Esophagus muscularis mucosa (tissue), 4 donors: ENCODE measurements at regions not wholly inside any gene's neighbourhood (a gene's known extent, or its start where the extent isn't known, plus 50 kb on each side); places are given as distances from the start of the nearest gene placed in this dataset.

Experiments used
- DNase-seq: peaks from one replicate; pipeline ENCODE4 v3.0.0-alpha.2; 2017; ENCODE audit errors: extremely low spot score
- H3K27ac ChIP-seq, 4 donors: fragments of 200-600 bp; sonication (generic); replicated peaks in 1 of 4; 1 replicate in 3 of 4; 2 replicates in 1 of 4; pipeline ENCODE4 v1.5.1; 2016 to 2019; ENCODE audit warnings: mild to moderate bottlenecking in 1 of 4
- H3K27me3 ChIP-seq, 4 donors: fragments of 200-600 bp; sonication (generic); one replicate each; pipeline versions ENCODE4 v1.5.1 to v1.6.0; 2016 to 2019
- H3K36me3 ChIP-seq, 4 donors: fragments of 200-600 bp; sonication (generic); one replicate each; pipeline ENCODE4 v1.5.1; 2016 to 2019
- H3K4me1 ChIP-seq, 4 donors: fragments of 200-600 bp; sonication (generic); one replicate each; pipeline ENCODE4 v1.5.1; 2016 to 2019
- H3K4me3 ChIP-seq, 4 donors: fragments of 200-600 bp; sonication (generic); 1 replicate in 2 of 4; 2 replicates in 2 of 4; pipeline ENCODE4 v1.5.1; 2016 to 2019; ENCODE audit warnings: mild to moderate bottlenecking in 4 of 4, moderate library complexity in 1 of 4
- H3K9me3 ChIP-seq, 4 donors: fragments of 200-600 bp; sonication (generic); 1 replicate in 3 of 4; 2 replicates in 1 of 4; pipeline ENCODE4 v1.5.1; 2016 to 2019
- EP300 ChIP-seq: sonication (generic); formaldehyde crosslinking; IDR thresholded peaks from one replicate; pipeline ENCODE4 v1.6.1; 2017; ENCODE audit warnings: antibody characterized with exemption
- POLR2A ChIP-seq: fragments of 450-650 bp; IDR thresholded peaks from one replicate; pipeline ENCODE4 v1.6.1; 2017; ENCODE audit warnings: antibody characterized with exemption, moderate library complexity, mild to moderate bottlenecking, low read depth
- POLR2AphosphoS5 ChIP-seq, 2 donors: sonication (generic); formaldehyde crosslinking; IDR thresholded peaks; one replicate each; pipeline ENCODE4 v1.6.1; 2017; ENCODE audit warnings: antibody characterized with exemption in 2 of 2
- WGBS: methylation state at CpG from one replicate; pipeline ENCODE4 v1.1.5; 2018; 5-methylcytosine and 5-hydroxymethylcytosine counted together
- intact Hi-C: fragments of 100-400 bp; cut with DNase I; formaldehyde crosslinking; loops from one replicate; pipeline ENCODE4 v1.15.1; 2023
- TF ChIP-seq, protein P1 (sequence below), 3 experiments: fragments of 200-600 bp in 2 of 3; fragments of 450-650 bp in 1 of 3; sonication (generic) in 2 of 3; IDR thresholded peaks; one replicate each; pipeline ENCODE4 v1.5.1; 2017 to 2019; ENCODE audit warnings: antibody characterized with exemption in 3 of 3, mild to moderate bottlenecking in 2 of 3, moderate library complexity in 1 of 3

DNA sequence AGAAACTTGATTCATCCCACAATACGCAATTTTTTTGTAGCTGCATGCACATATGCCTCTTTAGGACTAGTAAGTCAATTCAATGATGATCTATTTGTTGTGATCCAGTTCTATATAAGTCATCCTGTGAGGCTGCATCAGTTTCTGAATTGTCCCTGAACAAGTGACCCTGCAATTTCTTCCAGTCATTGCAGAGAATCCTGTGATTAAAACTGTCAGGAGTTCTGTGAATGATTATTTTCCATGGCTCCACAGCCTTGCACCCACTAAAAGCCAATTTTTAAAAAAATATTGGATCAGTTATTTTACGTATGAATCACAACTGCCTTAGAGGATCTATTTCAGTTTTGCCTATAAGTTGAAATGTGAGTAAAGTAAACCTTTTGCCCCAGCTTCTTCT lies 1585.0 kb upstream of the ACVR2A start:
- DNase-seq = no peak
- intact Hi-C loops = no loop called here
- no peak overlapping the region for H3K4me3 ChIP-seq
- no peaks in the 10 kb centered on the region for H3K4me1 ChIP-seq
- no peaks in the 10 kb centered on the region for H3K36me3 ChIP-seq
- peaks cover 0 to 5% (median 0%) of the 10 kb centered on the region in 4 donors for H3K9me3 ChIP-seq
- WGBS = 91% methylated on average over 2 of the region's 2 CpGs
- no peaks in the 10 kb centered on the region for H3K27me3 ChIP-seq
- no peak overlapping the region for H3K27ac ChIP-seq
- TF ChIP-seq POLR2A (no peak), POLR2AphosphoS5 (IDR thresholded peaks at IDR 0.05) (no peak), EP300 (no peak)
- TF ChIP-seq, protein P1, sequence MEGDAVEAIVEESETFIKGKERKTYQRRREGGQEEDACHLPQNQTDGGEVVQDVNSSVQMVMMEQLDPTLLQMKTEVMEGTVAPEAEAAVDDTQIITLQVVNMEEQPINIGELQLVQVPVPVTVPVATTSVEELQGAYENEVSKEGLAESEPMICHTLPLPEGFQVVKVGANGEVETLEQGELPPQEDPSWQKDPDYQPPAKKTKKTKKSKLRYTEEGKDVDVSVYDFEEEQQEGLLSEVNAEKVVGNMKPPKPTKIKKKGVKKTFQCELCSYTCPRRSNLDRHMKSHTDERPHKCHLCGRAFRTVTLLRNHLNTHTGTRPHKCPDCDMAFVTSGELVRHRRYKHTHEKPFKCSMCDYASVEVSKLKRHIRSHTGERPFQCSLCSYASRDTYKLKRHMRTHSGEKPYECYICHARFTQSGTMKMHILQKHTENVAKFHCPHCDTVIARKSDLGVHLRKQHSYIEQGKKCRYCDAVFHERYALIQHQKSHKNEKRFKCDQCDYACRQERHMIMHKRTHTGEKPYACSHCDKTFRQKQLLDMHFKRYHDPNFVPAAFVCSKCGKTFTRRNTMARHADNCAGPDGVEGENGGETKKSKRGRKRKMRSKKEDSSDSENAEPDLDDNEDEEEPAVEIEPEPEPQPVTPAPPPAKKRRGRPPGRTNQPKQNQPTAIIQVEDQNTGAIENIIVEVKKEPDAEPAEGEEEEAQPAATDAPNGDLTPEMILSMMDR (IDR thresholded peaks at IDR 0.05) = no peak

DNA sequence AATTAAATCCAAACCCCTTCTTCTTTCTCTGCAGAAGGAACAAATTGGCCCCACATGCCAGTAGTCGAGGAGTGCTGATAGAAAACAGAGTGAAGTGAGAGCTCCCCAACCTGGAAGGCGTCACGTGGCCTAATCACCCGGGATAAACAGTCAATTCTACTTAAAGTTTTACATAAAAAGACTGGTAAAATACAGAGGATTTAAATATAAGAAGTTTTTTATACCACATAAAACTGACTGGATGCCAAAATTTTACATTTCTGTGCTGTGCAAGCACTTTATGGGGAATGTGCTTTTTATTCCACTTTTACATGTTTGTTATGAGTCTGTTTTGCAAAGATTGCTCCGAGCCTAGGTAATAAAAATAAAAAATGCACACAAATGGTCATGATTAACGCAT lies 1586.8 kb upstream of the ACVR2A start:
- Histone ChIP-seq H3K27ac (no peak overlapping the region), H3K27me3 (no peaks in the 10 kb centered on the region), H3K4me1 (no peaks in the 10 kb centered on the region), H3K36me3 (no peaks in the 10 kb centered on the region), H3K9me3 (peaks cover 0 to 4% (median 0%) of the 10 kb centered on the region in 4 donors), H3K4me3 (no peak overlapping the region)
- TF ChIP-seq, protein P1 (IDR thresholded peaks at IDR 0.05) = no peak
- TF ChIP-seq POLR2AphosphoS5 (IDR thresholded peaks at IDR 0.05) = no peak
- no peak for TF ChIP-seq POLR2A
- TF ChIP-seq EP300 = no peak
- 62% methylated on average over 6 of the region's 6 CpGs for WGBS
- DNase-seq = no peak
- intact Hi-C loops = no loop called here

DNA sequence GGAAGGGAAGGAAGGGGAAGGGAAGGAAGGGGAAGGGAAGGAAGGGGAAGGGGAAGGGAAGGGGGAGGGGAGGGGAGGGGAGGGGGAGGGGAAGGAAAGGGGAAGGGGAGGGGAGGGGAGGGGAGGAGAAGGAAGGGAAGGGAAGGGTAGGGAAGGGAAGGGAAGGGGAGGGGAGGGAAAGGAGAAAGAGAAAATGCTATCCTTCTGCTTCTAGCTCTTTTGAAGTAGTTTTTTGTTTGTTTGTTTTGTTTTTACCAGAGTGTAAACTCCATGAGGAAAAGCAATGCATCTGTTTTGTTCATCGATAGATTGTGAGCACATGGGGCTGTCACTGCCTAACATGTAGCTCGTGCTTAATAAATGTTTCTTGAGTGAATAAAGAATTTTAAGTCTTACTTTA lies 1592.7 kb upstream of the ACVR2A start:
- DNase-seq = no peak
- no peaks in the 10 kb centered on the region for H3K36me3 ChIP-seq
- no peaks in the 10 kb centered on the region for H3K4me1 ChIP-seq
- no peaks in the 10 kb centered on the region for H3K27me3 ChIP-seq
- H3K27ac ChIP-seq = no peak overlapping the region
- intact Hi-C loops = no loop called here
- TF ChIP-seq POLR2AphosphoS5 (IDR thresholded peaks at IDR 0.05) = no peak
- no peak for TF ChIP-seq POLR2A
- no peak for TF ChIP-seq EP300
- TF ChIP-seq, protein P1 (IDR thresholded peaks at IDR 0.05) = no peak
- no peaks in the 10 kb centered on the region for H3K9me3 ChIP-seq
- no peak overlapping the region for H3K4me3 ChIP-seq
- WGBS = 83% methylated on average over 2 of the region's 2 CpGs

DNA sequence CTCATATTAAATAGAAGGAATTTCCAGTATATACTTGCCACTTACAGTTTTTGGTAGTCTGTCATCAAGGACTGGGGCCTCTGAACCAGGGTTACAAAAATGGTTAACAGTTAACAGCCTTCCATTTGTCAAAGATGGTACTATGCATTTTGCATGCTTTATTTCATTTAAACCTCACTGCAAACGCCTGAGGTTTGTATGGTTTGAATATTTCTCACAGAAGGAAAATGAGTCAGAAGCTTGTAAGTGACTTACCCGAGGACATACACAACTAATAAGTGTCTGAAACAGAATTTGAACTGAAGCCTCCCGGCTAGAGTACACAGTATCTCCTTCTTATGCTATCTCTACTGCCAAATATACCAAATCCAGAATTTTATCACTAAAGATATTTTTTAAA lies 1593.5 kb upstream of the ACVR2A start:
- no peaks in the 10 kb centered on the region for H3K4me1 ChIP-seq
- H3K36me3 ChIP-seq = no peaks in the 10 kb centered on the region
- H3K9me3 ChIP-seq = no peaks in the 10 kb centered on the region
- 55% methylated on average over 3 of the region's 3 CpGs for WGBS
- no peaks in the 10 kb centered on the region for H3K27me3 ChIP-seq
- no peak overlapping the region for H3K4me3 ChIP-seq
- DNase-seq = no peak
- no peak overlapping the region for H3K27ac ChIP-seq
- no peak for TF ChIP-seq POLR2A
- TF ChIP-seq, protein P1 (IDR thresholded peaks at IDR 0.05) = no peak
- no peak for TF ChIP-seq EP300
- TF ChIP-seq POLR2AphosphoS5 (IDR thresholded peaks at IDR 0.05) = no peak
- intact Hi-C loops = no loop called here

DNA sequence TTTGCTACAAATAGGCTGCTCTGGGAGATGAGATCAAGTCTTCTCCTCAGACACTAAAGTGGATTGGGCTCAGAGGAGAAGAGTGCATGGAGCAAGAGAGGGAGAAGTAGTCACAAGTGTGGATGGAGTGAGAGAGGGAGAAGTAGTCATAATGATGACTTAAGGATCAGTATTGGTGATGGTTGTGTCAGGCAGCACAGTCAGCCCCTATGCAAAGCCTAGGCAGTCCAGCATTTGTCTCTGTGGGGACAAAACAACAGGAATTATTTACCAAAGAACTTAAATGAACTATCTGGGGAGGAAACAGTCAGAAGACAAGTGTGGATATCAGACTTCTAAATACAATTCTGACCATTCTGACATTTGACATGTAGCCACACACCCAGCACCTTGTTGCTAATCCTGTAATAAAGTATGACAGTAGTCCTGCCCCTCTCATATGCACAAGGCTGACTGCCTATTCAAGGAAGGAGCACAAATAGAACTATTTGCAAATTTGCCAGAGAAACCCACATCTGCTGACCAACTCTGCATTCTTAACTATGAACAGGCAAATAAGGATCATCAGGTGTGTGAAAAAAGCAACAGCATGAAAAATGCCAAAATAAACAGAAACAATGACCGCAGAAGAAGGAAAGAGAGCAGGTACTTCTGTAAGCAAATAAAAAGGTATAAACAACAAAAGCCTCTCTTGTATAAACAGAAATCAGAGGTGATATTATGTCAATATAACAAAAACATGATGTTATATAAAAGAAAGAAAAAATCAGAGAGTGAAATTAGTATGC lies 1597.9 kb upstream of the ACVR2A start:
- H3K4me3 ChIP-seq = no peak overlapping the region
- no peaks in the 10 kb centered on the region for H3K27me3 ChIP-seq
- H3K9me3 ChIP-seq = no peaks in the 10 kb centered on the region
- no peaks in the 10 kb centered on the region for H3K4me1 ChIP-seq
- no peaks in the 10 kb centered on the region for H3K36me3 ChIP-seq
- H3K27ac ChIP-seq = no peak overlapping the region
- no peak for DNase-seq
- intact Hi-C loops = no loop called here
- 9% methylated on average over 1 of the region's 1 CpG for WGBS
- TF ChIP-seq POLR2AphosphoS5 (IDR thresholded peaks at IDR 0.05) (no peak), EP300 (no peak), POLR2A (no peak)
- TF ChIP-seq, protein P1 (IDR thresholded peaks at IDR 0.05) = no peak
